ENCODE measurements at regions not wholly inside any gene's neighbourhood (a gene's known extent, or its start where the extent isn't known, plus 50 kb on each side); places are given as distances from the start of the nearest gene placed in this dataset.

- Histone ChIP-seq H3K27me3 (replicated peaks; ENCODE audit: control insufficient read depth, insufficient read depth, low read length) (no peaks in the 10 kb centered on the region), H3K4me3 (replicated peaks; ENCODE audit: low read depth, low read length) (no peak overlapping the region), H3K36me3 (ENCODE audit: control insufficient read depth, insufficient read depth, low read length) (no peaks in the 10 kb centered on the region)
- DNase-seq (ENCODE audit: extremely low read depth, insufficient read length), result no peak
- TF ChIP-seq, protein P1, sequence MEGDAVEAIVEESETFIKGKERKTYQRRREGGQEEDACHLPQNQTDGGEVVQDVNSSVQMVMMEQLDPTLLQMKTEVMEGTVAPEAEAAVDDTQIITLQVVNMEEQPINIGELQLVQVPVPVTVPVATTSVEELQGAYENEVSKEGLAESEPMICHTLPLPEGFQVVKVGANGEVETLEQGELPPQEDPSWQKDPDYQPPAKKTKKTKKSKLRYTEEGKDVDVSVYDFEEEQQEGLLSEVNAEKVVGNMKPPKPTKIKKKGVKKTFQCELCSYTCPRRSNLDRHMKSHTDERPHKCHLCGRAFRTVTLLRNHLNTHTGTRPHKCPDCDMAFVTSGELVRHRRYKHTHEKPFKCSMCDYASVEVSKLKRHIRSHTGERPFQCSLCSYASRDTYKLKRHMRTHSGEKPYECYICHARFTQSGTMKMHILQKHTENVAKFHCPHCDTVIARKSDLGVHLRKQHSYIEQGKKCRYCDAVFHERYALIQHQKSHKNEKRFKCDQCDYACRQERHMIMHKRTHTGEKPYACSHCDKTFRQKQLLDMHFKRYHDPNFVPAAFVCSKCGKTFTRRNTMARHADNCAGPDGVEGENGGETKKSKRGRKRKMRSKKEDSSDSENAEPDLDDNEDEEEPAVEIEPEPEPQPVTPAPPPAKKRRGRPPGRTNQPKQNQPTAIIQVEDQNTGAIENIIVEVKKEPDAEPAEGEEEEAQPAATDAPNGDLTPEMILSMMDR (IDR thresholded peaks at IDR 0.05; ENCODE audit: insufficient read depth, low read length, poor library complexity, severe bottlenecking), result no peak
Observed at GRCh38 chr18:41553716-41554115, 401.3 kb upstream of the PIK3C3 start.

- Histone ChIP-seq H3K36me3 (ENCODE audit: control insufficient read depth, insufficient read depth, low read length) (no peaks in the 10 kb centered on the region), H3K27me3 (replicated peaks; ENCODE audit: control insufficient read depth, insufficient read depth, low read length) (no peaks in the 10 kb centered on the region)
Observed at GRCh38 chr18:41548521-41549260, 406.3 kb upstream of the PIK3C3 start.

GRCh38 chr18:41545091-41545888 is 409.7 kb upstream of the PIK3C3 start:
- Histone ChIP-seq H3K27me3 (replicated peaks; ENCODE audit: control insufficient read depth, insufficient read depth, low read length) (no peaks in the 10 kb centered on the region), H3K36me3 (ENCODE audit: control insufficient read depth, insufficient read depth, low read length) (no peaks in the 10 kb centered on the region), H3K4me3 (replicated peaks; ENCODE audit: low read depth, low read length) (no peak overlapping the region)
- no peak for DNase-seq (ENCODE audit: extremely low read depth, insufficient read length)
- TF ChIP-seq, protein P1 (IDR thresholded peaks at IDR 0.05; ENCODE audit: insufficient read depth, low read length, poor library complexity, severe bottlenecking), result no peak

More at GRCh38 chr18:41548521-41549260, 406.3 kb upstream of the PIK3C3 start:
- no peak for DNase-seq (ENCODE audit: extremely low read depth, insufficient read length)
- TF ChIP-seq, protein P1 (IDR thresholded peaks at IDR 0.05; ENCODE audit: insufficient read depth, low read length, poor library complexity, severe bottlenecking), result no peak
- no peak overlapping the region for H3K4me3 ChIP-seq (replicated peaks; ENCODE audit: low read depth, low read length)

GRCh38 chr18:41543815-41544214 is 411.2 kb upstream of the PIK3C3 start:
- TF ChIP-seq, protein P1 (IDR thresholded peaks at IDR 0.05; ENCODE audit: insufficient read depth, low read length, poor library complexity, severe bottlenecking), result no peak

DNA sequence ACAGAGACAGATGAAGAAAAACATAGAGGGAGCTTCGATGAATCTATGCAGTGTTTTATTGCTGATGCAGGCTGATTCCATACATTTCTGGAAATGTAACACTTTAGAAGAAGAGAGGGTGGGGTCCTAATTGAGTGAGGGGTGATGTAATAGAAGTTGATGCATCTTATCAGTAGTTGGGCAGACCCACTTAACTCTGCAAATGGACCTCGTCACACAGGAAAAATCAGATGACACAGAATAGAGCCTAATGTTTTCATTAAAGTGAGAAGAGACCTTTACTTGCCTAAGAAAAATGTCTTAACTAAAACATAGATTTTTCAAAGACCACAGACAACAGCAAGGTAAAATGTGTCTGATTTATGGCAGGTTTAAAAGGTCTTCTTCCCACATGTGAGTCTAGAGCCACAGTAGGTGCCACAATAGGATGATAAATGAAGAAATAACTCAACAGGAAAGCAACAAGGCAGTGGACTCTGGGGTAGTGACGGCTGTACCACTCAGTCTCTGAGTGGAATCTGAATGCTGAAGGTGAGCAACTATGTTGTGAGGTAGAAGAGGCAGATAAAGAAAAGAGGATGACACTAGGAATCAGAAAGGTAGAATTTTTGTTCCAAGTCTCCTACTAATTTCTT is 414.7 kb upstream of the PIK3C3 start:
- DNase-seq (ENCODE audit: extremely low read depth, insufficient read length), result no peak
- H3K4me3 ChIP-seq (replicated peaks; ENCODE audit: low read depth, low read length), result no peak overlapping the region
- TF ChIP-seq, protein P1 (IDR thresholded peaks at IDR 0.05; ENCODE audit: insufficient read depth, low read length, poor library complexity, severe bottlenecking), result no peak
- H3K27me3 ChIP-seq (replicated peaks; ENCODE audit: control insufficient read depth, insufficient read depth, low read length), result no peaks in the 10 kb centered on the region
- H3K36me3 ChIP-seq (ENCODE audit: control insufficient read depth, insufficient read depth, low read length), result no peaks in the 10 kb centered on the region

More at GRCh38 chr18:41543815-41544214, 411.2 kb upstream of the PIK3C3 start:
- H3K36me3 ChIP-seq (ENCODE audit: control insufficient read depth, insufficient read depth, low read length), result no peaks in the 10 kb centered on the region
- DNase-seq (ENCODE audit: extremely low read depth, insufficient read length), result no peak
- H3K27me3 ChIP-seq (replicated peaks; ENCODE audit: control insufficient read depth, insufficient read depth, low read length), result no peaks in the 10 kb centered on the region
- H3K4me3 ChIP-seq (replicated peaks; ENCODE audit: low read depth, low read length), result no peak overlapping the region

All from GM06990 (cell line).